Inferior parietal cortex (tissue), 1 donor: ENCODE measurements at regions not wholly inside any gene's neighbourhood (a gene's known extent, or its start where the extent isn't known, plus 50 kb on each side); places are given as distances from the start of the nearest gene placed in this dataset.
A peak's percentile ranks its signal among the peaks of the same experiment; 100 is the strongest.
"Not testable (repeated sequence)": the region's sequence is repeated elsewhere in the genome, so short reads cannot be mapped to it uniquely, and the experiment has no call there.

Experiments used
- DNase-seq: peaks from one replicate; pipeline ENCODE4 v3.0.0-alpha.2; 2016; ENCODE audit errors: extremely low spot score

DNA sequence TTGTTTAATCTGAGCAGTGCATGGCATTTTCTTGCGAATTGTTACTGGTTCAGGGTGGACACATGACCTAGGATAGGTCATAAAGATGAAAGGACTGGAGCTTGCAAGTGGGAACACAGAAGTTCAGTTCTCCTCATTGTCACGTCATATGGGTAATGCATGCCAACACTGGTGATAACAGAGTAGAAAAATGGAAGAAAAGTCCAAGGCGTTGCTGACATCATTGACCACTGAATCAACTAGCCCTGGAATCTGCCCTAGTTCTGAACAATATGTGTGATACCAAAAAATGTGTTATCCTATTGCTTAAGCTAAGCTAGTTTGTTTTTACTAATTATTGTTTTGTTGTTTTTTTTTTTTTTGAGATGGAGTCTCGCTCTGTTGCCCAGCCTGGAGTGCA, 234.2 kb upstream of the MAF start:
- no peak for DNase-seq

DNA sequence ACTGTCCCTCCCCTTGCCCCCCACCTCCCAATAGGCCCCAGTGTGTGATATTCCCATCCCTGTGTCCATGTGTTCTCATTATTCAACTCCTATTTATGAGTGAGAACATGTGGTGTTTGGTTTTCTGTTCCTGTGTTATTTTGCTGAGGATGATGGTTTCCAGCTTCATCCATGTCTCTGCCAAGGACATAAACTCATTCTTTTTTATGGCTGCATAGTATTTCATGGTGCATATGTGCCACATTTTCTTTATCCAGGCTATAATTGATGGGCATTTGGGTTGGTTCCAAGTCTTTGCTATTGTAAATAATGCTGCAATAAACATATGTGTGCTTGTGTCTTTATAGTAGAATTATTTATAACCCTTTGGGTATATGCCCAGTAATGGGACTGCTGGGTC, 233.5 kb upstream of the MAF start:
- not testable (repeated sequence) for DNase-seq

DNA sequence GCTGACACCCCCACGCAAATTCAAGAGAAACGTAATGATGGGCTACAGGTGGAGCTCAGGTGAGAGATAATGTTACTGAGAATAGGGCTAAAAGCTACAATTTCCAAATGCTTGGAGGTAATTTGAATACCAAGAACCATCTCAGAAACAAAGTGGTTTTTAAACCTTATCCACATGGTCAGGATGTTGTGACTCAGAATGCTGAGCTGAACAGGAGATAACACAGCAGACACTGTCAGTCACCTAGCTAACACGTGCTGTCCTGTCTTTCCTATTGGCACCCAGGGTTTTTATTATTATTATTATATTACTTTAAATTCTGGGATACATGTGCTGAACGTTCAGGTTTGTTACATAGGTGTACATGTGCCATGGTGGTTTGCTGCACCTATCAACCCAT, 233.0 kb upstream of the MAF start:
- no peak for DNase-seq

DNA sequence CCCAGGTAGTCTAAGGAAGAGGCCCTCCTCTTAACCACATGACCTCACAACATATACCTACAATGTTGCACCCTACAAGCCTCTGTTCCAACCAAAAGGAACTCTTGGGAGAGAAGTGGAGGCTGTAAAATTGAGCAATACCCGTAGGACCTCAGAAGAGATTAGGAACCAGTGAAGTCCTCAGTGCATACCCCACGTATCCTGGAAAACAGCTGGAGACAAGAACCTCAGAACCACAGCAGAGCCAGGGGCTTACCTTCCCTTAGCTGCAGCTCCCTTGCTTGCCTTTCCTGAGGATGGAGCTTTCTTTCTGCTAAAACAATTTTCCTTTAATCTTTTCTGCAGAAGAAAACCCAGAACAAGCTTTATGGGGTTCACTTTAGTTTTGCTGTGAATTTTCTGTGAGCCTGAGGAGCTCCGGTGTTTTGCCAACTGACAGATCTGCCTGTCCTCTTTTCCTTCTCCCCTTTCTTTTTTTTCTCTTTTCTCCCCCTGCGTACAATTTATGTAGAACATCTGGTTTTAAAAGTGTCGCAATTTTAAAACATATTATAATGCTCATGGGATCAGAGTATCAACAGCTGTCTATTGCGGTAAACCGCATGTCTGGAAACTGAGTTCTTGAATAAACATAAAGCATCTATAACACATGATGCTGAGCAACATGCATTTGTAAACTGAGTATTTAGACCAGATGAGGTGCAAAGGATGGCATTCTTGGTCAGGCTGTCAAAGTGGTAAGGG, 226.4 kb upstream of the MAF start:
- DNase-seq: no peak

DNA sequence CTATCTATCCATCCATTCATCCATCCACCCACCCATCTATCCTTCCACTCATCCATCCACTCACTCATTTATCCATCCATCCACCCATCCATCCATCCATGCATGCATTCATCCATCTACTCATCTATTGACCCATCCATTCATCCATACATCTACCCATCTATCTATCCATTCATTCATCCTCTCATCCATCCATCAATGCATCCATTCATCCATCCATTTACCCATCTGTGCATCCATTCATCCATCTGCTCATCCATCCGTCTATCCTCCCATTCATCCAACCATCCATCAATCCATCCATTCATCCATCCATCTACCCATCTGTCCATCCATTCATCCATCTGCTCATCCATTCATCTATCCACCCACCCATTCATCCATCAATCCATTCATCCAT, 224.5 kb upstream of the MAF start:
- no peak for DNase-seq

DNA sequence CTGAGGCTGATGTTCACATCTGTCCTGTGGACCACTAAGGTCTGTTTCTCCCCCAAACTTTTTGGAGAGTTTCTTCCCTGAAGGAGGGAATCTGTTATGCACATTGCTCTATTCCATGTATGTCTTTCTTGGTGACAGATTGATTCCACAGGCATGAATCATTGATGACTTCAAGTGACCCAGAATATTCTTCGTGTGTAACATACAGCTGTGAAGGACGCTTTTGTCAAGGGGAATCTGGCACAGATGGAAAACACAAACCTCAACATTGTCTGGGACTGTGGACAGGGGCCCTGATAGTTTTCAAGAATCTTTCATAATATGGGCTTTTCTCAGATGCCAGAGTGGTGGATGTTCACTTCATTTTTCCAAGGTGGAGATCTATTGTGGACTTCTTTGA, 223.1 kb upstream of the MAF start:
- no peak for DNase-seq

DNA sequence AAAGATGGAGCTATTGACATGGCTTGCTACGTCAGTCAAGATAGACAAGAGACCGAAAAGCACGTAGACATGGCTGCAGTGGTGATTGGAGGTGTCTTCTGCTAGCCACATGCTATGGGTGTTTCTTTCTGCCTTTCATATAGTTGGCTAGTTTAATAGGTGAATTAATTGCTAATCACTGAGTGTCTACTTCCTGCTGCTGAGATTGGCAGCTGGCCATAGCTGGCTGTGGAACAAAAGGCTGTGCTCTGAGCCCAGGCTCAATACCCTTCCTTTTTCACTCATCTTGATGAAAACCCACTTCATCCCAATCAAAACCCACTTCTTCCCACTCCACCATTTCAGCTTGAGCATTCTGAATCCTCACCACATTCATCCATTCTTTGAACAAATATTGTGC, 221.4 kb upstream of the MAF start:
- no peak for DNase-seq

DNA sequence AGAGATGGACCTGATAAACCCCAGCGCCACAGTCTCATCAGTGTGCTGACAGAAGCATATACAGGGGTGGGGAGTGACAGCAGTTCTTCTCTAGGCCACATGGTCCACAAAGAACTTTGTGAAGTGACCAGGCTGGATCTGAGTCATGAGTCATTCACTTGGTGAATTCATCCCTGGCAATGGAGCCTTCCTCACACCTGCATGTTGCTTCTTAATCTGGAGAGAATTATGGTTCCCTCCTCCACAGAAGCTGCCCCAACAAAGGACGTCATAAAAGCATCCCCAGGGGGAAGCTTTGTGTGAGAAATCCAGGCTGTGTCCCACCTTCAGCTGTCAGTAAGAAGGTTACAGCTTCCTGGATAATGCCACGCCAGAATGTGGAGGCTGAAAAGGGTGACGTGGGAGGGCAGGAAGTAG, 215.6 kb upstream of the MAF start:
- no peak for DNase-seq

DNA sequence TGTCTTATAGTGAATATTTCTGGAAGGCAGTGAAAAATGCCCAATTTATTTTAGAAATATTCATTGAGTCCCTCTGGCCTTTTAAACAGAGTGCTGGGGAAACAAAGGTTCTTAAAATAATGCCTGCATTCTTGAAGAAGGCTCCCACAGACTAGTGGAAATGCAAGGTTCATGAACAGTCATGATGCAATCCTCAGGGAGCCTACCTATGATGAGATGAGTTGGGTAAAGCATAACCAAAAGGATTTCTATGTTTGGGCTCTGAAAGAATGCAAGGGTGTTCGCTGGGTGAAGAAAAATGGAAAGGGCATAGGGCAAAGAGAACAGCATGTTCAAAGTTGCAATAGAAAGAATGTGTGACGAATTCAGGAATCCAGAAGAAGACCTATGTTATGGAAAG, 214.5 kb upstream of the MAF start:
- DNase-seq: no peak

DNA sequence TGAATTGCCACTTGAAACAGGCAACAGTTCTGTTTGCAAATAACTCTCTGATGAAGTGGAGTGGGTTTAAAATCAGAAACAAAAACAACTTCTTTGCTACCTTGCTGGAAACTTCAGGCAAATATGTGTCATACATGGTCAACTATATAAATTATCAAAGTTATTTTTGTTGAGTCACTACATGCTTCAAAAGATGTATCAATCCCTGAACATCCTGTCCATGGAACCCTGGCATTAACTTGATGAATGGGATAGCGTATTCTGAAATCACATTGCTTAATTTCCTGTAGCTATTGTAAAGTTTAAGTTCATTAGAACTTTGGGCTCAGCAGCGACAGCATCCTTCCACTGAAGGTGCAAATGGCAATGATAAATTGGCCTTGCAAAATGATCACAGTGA, 213.6 kb upstream of the MAF start:
- no peak for DNase-seq

DNA sequence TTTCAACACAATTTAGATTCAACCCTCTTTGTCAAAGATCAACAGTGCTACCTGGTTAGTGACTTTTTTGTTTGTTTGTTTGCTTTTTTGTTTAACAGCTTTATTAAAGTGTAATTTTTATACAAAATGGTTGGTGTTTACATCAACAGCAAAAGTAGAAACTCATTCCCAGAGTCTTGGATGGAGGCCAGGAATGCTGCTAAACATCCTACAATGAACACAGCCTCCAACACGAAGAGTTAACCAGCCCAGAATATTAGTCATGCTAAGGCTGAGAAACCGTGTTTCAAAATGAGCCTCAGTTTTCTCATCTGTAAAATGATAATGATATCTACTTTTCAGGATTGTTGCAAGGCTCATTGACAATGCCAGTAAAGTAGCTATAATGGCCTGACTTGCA, 211.0 kb upstream of the MAF start:
- no peak for DNase-seq

DNA sequence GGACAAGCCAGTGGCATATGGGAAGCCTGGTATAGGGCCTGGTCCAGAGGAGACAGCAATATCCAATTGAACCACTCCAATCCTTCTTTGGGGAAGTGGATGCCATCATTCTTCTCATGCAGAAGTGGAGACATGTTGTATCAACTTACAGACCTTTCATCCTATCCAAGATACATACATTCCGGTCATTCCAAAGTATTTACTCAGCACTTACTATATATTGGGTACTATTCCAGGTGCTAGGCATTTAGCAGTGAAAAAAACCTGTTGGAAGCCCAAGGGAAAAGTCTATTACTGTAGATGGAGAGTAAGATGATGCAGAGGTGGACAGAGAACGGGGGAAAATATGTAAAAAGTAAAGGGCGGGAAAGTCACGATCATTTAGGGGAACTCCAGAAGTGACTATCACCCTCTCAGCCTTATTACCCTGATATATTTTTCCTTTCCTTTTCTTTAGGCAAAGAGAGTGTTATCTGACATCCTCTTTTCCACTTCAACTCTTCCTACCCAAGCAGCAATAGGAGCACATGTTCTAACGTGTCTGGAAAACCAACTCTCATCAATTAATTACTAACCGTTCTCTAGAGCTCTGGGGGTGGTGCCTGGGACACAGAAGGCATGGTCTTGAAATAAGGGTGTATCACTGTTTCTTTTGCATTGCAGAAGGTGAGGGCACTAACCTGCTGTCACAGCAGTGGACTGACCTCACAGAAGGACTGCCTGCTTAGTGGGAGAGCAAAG, 210.1 kb upstream of the MAF start:
- DNase-seq: no peak

DNA sequence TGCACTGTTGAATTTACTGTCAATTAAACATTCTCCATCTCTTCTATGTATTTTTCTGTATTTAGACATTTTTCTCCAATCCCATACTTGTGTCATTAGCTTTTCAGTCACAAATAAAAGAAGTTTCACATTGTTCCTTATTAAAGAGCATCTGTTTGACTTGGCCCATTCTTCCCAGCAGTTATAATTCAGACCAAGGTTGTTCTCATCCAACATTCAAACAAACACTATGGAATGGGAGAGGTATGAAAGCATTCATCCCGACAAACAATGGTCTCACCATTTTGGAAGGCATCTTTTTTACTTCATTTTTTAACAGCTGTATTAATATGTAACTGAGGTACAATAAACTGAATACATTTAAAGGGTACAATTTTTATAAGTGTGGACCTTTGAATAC, 208.8 kb upstream of the MAF start:
- no peak for DNase-seq

DNA sequence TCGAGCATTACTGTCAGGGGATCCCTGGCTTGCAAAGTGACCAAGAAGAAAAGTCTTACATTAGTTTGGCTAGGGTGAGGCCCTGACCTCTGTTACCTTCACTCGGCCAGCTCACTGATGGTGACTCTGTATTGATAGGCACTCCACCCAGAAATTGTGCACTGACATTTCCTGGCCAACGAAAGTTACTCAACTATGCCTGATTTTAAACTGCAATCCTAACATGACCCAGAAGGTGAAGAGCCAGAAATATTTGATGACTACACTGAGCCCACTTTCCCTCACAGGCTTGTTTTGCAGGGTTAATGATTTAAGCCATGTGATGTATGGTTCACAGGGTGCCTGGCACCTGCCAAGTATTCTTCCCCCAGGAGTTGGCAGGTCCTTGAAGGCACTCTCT, 208.2 kb upstream of the MAF start:
- DNase-seq: no peak

DNA sequence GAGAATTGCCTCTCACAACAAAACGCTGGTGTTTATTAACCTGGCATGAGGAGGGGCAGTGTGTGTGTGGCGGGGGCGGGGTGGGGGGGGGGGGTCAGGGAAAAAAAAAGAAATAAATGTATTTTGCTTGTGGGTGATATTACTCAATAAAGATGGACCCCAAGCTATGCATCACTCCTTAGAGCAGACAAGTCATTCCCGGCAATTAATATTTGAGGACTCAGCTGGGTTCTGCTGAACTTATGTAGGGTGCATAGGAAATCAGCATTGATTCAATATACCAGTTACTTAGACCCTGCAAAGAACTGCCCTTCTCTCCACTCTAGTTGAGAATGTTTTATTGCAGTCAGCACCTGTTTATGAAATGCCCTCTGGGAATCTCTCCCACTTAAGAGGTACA, 206.2 kb upstream of the MAF start:
- no peak for DNase-seq

DNA sequence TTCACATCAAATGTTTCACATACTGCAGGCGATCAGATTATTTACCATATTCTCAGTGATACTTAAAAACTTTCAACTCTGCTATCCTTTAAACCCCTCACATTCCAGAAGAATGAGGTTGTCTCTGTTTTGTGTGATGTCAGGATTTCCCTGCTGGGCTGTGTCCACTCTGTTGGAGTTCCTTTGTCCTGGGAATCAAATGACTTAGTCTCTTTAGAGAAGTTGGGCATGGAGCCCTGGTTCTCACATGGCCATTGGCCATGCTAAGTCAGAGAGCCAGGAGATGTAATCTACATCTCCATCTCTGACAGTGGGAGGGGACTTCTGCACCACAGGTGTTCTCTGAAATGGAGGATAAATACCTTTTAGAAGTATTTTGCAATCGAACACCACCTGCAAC, 205.1 kb upstream of the MAF start:
- DNase-seq: no peak

DNA sequence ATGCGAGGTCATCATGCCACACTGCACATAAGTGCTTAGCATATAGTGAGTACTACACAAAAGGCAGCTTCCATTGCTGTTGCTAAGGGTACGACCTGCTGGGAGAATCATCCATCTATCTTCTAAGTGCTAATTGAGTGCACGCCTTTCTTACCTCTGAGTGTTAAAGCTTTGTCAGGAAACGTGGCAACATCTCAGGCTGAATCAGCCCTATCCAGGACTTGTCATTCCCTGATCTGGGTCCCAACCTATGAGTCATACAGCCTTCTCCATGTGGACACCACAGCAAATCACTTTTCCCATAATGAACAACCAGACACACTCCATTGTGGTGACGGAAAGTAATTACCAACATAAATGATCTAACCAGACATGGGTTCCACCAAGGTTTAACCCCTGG, 201.1 kb upstream of the MAF start:
- no peak for DNase-seq

DNA sequence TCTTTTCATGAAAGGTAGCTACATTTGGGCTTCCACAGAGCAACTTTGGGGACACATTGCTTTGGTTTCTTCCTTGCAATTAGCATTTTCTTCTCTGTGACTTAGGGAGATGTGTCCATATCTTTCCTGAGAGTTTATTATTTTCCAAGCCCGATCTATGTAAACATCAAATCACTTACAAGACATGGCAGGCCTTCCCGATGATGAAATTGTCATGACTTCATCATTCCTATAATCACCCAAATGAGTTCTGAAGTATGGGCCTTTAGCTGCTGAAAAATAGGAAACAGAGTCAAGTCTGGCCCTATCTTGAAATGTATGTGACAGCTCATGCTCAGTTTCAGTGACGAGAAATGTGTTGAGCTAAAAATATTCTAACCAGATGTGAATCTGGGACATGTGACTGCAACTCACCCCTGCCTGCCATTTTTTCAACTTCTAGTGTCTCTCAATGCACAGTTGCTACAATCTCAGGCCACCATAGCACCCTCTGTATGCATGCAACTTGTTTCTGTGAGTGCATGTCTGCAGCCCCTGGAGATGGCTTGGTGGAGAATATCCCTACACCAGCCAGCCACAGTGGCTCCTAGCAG, 199.6 kb upstream of the MAF start:
- DNase-seq: no peak

DNA sequence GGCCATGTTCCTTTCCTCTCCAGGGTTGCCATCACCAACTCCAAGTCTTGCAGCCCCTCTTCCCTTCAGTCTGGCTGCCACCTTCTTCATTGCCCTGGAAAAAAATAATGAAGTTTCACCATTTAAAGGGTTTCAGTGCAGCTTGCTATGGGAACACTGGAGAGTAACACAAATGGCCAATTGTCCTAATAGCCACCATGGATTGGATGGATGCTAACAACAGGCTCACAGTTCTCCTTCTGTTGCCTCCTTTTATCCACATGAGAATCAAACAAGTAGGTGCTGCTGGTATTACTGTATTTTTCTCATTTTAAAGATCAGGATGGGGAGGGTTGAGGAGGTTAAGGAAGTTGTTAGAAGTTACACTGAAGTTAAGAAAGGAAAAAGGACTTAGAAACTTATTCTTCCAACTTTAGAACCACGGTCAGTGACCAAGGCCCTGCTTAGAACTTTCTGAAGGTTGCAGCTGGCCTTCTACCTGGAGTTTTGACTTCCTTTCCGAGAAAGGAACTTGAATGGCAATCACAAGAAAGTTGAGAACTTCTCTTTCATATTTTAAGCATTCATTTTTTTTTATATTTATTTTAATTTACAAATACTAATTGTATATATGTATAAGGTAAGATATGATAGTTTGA, 198.0 kb upstream of the MAF start:
- DNase-seq: no peak

DNA sequence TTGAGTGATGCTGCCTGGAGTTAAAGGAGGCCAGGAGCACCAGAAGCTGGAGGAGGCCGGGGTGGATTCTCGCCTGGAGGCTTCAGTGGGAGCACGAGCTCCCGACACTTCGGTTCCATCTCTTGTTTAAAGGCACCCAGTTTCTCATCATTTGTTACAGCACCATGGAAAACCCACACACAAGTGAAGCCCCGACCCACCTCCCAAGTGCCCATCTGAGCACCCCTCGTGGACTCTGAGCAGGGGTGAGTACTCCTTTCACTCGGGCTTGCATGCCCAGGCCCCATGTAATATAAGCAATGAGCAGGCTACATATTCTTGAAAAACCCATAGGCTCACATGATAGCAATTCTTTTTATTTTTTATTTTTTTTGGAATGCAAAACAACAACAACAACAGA, 196.9 kb upstream of the MAF start:
- DNase-seq: no peak

DNA sequence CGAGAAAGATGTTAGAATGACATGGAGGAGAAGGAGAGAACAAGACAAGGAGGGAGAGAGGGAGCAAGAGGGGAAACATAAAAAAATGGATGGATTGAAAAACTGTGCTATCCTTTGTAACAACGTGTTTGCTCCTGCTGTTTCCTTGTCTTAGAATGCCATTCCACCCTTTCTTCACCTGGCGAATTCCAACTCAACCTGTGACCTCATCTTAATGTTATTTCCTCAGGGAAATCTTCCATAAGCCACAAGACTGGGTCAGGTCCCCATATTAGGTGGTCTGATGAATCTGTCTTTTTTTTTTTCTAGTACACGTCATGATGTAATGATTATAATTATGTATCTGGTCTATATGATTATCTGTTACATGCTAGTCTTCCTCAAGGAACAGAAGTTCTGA, 195.0 kb upstream of the MAF start:
- DNase-seq: no peak

DNA sequence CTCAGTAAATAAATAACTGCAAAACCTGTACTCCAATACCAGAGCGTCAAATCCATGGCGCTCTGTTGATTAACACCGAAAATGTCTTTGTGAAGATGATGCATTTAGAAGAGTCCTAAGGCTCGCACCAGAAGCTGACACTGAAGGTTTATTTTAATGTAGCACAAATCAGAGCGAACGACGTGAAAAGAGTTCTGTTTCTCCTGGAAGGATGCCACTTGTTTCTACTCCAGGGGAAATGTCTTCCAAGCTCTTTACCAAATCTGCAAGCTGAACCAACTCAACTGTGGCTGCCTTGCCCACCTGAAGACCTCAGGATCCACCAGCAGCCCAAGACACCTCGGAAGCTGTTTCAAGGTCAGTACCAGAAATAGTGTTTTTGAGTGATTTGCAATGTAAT, 194.4 kb upstream of the MAF start:
- peak; percentile 17 for DNase-seq
